ENCODE measurements at regions not wholly inside any gene's neighbourhood (a gene's known extent, or its start where the extent isn't known, plus 50 kb on each side); places are given as distances from the start of the nearest gene placed in this dataset.

GRCh38 chr2:16007167-16007934 lies 67.0 kb downstream of the MYCN start:
- DNase-seq, result no peak

- DNase-seq, result no peak
Measured at GRCh38 chr2:16006537-16007166, 66.3 kb downstream of the MYCN start.

DNA sequence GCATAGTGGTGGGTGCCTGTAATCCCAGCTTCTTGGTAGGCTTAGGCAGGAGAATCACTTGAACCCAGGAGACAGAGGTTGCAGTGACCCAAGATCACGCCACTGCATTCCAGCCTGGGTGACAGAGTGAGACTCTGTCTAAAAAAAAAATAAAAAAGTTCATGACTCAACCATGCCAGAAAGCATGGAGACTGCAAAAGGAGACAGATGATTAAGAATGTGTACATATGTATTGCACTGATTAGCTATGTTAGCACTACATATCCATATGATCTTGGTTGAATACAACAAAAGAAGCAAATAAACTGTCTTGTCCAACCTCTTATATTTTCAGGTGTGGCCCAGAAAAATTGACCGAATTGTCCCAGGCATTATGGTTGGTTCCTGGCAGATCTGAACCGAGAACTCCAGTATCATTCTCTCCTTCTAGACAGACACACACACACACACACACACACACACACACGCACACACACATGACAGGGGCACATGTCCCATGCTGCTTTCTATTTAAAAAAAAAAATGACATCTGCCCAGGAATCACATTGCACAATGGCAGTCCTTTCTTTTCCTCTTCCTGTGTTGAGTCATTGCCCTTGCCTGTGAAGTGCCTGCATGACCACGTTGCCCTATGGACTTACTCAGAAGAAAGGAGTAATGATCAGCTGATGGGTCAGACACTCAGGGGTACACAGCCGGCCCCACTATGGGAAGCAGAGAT lies 65.6 kb downstream of the MYCN start:
- DNase-seq, result peak; percentile 29

DNA sequence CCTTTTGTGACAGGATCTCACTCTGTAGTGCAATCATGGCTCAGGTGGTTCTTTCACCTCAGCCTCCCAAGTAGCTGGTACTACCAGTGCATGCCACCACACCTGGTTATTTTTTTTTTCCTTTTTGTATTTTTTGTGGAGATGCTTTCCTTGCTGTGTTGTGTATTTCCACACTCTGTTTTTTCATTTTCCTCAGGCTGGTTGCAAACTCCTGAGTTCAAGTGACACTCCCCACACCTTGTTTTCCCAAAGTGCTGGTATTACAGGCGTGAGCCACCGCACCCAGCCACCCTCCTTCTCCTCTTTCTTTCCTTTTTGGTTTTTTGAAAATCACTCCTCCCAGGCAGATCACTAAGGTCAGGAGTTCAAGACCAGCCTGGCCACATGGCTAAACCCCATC lies 65.0 kb downstream of the MYCN start:
- DNase-seq, result no peak

DNA sequence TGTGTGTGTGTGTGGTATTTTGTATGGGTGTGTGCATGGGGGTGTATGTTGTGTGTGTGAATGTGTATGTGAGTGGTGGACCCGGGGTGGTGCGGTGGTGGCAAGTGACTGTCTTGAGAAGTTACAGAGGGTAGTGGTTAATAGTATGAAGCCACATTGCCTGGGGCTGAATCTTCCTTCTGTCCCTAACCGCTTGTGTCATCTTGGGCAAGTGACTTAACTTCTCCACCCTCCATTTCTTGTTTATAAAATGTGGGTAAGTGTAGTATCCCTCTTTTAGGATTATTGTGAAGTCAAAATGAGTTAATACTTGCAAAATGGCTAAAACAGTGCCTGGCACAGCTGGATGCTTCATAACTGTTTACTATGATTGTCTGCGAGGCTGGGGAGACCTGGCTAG lies 63.5 kb downstream of the MYCN start:
- DNase-seq, result no peak

- DNase-seq, result no peak
Measured at GRCh38 chr2:16003152-16003551, 62.8 kb downstream of the MYCN start.

- no peak for DNase-seq
Measured at GRCh38 chr2:16002575-16002974, 62.2 kb downstream of the MYCN start.

GRCh38 chr2:16002144-16002543 lies 61.8 kb downstream of the MYCN start:
- no peak for DNase-seq

- DNase-seq, result no peak
Measured at GRCh38 chr2:16000642-16001041, 60.3 kb downstream of the MYCN start.

DNA sequence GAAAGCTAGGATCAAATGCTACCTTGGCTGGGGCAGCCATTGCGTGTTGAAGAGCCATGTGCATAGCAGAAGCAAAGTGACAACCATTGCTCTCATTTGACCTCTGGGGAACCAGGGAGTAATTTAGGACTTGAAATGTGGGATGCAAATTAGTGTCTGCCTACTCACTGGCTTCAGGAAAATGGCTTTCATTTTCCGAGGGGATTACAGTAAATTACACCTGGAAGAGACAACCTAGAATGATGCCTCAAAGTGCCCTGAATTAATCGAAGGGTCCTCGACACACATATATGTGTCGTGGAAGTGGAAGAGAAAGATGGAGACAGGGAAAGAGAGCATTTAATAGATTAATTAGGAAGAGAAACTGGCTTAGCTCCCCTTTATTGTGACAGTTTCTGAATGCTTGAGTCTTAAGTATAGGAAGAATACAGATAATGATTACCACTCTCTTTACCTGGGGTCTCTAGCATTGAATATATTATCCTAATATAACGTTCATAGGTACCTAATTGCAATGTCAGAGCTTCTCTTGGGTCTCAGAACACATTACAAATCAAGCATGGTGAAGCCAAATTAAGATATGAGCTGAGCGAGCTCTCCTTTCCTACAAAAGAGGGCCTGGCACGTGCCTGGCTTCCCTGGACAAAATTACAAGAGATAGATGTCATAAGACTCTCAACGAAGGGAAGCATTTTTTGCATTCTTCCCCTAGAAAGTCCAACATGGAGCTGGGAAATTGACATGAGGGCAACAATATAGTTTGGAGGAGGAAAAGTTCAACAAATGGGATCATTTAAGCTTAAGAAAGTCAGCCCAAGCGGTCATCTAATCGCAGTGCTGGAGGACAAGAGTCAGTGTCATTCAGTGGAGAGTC lies 59.5 kb downstream of the MYCN start:
- DNase-seq, result no peak

- DNase-seq, result no peak
Measured at GRCh38 chr2:15997728-15998280, 57.5 kb downstream of the MYCN start.

DNA sequence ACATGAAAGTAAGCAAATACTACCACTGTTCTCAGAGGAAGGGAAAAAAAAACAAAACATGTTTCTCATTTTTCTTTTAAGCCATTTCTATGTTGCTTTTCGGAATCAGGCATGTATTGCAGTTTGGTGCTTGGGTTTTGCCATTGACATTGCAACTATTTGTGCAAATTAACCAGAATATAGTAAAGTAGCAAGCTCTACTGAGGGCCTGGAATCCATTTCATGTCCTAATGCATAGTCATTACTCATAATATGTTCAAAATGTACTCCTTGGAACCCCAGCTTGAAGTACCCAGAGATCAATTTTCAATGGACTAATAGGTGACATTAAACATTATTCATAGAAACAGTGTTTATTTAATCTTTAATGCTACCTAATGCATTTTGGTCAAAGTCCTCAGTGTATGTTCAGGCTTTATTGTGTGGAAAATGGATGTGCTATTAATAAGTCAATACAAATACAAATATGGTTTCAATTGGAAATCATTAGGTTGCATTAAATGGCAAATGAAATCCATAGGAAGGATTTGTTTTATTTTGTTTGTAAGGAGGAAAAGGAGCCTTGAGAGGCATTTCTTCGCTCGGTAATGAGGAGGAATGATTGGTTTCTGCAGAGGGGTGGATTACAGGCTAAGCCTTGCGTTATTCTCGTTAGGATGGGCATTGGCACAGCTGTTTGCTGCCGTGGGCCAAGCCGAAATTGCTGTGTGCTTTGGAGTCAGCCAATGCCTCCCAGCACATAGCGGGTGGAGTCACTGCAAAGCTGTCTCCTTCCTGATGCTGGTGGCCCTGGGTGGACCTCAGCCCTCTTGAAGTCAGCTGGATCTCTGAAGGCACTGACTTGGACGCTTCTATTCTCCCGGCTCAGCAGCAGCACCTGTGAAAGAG lies 56.4 kb downstream of the MYCN start:
- DNase-seq, result no peak

Measured in GF-D8 (cell line).